BLaER1 (cell line): ENCODE measurements at regions not wholly inside any gene's neighbourhood (a gene's known extent, or its start where the extent isn't known, plus 50 kb on each side); places are given as distances from the start of the nearest gene placed in this dataset.

Source experiments
- H3K27ac ChIP-seq: shearing (Covaris generic); formaldehyde crosslinking; 2 replicates; pipeline ENCODE4 v1.8.1; 2022
- H3K27me3 ChIP-seq: shearing (Covaris generic); formaldehyde crosslinking; 2 replicates; pipeline ENCODE4 v1.8.1; 2022
- H3K36me3 ChIP-seq: shearing (Covaris generic); formaldehyde crosslinking; 2 replicates; pipeline ENCODE4 v1.8.1; 2022
- H3K4me1 ChIP-seq: shearing (Covaris generic); formaldehyde crosslinking; 2 replicates; pipeline ENCODE4 v1.8.1; 2022
- H3K4me2 ChIP-seq: shearing (Covaris generic); formaldehyde crosslinking; 2 replicates; pipeline ENCODE4 v1.8.1; 2022
- H3K4me3 ChIP-seq: shearing (Covaris generic); formaldehyde crosslinking; 2 replicates; pipeline ENCODE4 v1.8.1; 2022
- H3K9ac ChIP-seq: shearing (Covaris generic); formaldehyde crosslinking; 2 replicates; pipeline ENCODE4 v1.8.1; 2022
- H3K9me3 ChIP-seq: shearing (Covaris generic); formaldehyde crosslinking; 2 replicates; pipeline ENCODE4 v1.8.1; 2022
- H4K20me1 ChIP-seq: shearing (Covaris generic); formaldehyde crosslinking; 2 replicates; pipeline ENCODE4 v1.8.1; 2022
- Cebpa-rat ChIP-seq: shearing (Covaris generic); IDR thresholded peaks from 2 replicates; pipeline ENCODE4 v1.8.1; 2022

- H3K9me3 ChIP-seq: no peaks in the 10 kb centered on the region
- no peak overlapping the region for H3K4me3 ChIP-seq
- H3K27me3 ChIP-seq: peaks cover 9% of the 10 kb centered on the region; the same call in 1 of the 2 replicates
- no peaks in the 10 kb centered on the region for H4K20me1 ChIP-seq
- TF ChIP-seq Cebpa-rat: no peak
- peaks cover 14% of the 10 kb centered on the region for H3K4me1 ChIP-seq
- H3K4me2 ChIP-seq: no peak overlapping the region
- H3K27ac ChIP-seq: no peak overlapping the region
- no peaks in the 10 kb centered on the region for H3K36me3 ChIP-seq
- H3K9ac ChIP-seq: no peak overlapping the region
Measured at GRCh38 chr3:40617084-40617483, 92.3 kb downstream of the ZNF621 start.

DNA sequence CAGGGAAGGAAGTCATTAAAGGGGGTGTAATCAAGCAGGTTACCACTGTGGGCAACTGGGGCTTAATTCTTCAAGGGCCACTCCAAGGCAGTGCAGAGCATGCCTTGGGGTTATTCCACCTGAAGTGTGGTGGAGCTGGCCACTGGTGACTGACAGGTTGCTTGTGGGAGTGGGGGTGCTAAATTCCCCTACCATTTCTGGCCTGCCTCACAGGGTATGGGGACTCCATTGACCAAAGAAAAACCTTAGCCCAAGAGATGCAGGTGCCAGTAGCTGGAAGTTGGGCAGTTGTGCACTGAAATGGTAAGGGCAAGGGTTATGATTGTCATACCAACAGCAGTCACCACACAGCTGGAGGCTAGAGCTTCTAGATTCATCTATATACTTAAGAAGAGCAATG lies 93.4 kb downstream of the ZNF621 start:
- TF ChIP-seq Cebpa-rat: no peak
- Histone ChIP-seq H3K4me2 (no peak overlapping the region), H3K9me3 (0 out of 2 replicates have a peak, but pooled peaks cover 4% of the 10 kb centered on the region), H3K36me3 (no peaks in the 10 kb centered on the region), H3K27ac (no peak overlapping the region), H3K9ac (no peak overlapping the region), H4K20me1 (no peaks in the 10 kb centered on the region), H3K4me3 (no peak overlapping the region), H3K4me1 (peaks cover 4% of the 10 kb centered on the region), H3K27me3 (peaks cover 6% of the 10 kb centered on the region; the same call in 1 of the 2 replicates)

DNA sequence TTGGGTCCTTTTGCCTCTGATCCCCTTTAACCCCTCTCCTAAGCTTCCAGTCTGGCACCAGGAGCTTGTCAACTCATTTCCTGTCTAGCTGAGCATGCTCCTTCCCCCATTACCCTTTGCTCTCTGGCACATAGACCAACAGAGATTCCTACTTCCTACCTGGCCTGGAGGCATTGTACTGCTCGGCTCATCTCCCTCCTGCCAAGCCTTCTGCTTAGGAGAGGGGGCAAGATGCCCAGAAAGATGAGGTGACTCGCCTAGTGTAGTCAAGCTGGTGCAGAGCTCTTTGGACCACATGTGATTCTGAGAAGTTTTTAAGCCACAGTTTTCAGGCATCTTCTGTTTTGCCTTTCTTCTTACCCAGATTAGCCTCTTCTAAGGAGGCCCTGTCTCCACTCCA lies 95.4 kb downstream of the ZNF621 start:
- H3K4me2 ChIP-seq: no peak overlapping the region
- H3K9ac ChIP-seq: no peak overlapping the region
- peaks cover 24% of the 10 kb centered on the region for H3K9me3 ChIP-seq
- 0 out of 2 replicates have a peak, but pooled peaks cover under 1% of the 10 kb centered on the region for H3K27me3 ChIP-seq
- no peaks in the 10 kb centered on the region for H3K36me3 ChIP-seq
- no peak overlapping the region for H3K4me3 ChIP-seq
- H3K4me1 ChIP-seq: peaks cover 11% of the 10 kb centered on the region
- no peaks in the 10 kb centered on the region for H4K20me1 ChIP-seq
- H3K27ac ChIP-seq: no peak overlapping the region
- TF ChIP-seq Cebpa-rat: no peak

DNA sequence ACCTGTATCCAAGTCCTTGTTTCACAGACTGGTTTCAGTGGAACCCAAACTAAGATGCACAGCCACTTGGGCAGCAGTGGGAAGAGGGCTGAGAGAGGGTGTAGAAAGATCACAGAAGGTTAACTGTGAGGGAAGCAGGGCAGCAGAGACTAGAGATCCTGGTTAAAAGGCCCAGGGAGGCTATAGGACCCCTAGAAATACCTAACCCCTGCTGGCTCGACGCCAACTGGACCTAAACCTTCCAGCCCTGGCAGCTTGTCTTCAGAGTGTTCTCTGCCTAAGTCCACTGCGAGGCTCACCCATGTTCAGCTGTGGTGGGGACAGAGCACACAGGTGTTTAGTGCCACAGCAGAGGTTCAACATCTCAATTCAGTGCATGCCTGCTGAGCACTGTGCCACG lies 96.5 kb downstream of the ZNF621 start:
- Histone ChIP-seq H3K36me3 (no peaks in the 10 kb centered on the region), H3K4me3 (no peak overlapping the region), H3K9me3 (peaks cover 32% of the 10 kb centered on the region), H3K4me2 (no peak overlapping the region), H3K9ac (no peak overlapping the region), H3K27ac (no peak overlapping the region), H3K27me3 (no peaks in the 10 kb centered on the region), H4K20me1 (no peaks in the 10 kb centered on the region), H3K4me1 (peaks cover 11% of the 10 kb centered on the region)
- TF ChIP-seq Cebpa-rat: no peak

GRCh38 chr3:40623567-40623966 lies 98.8 kb downstream of the ZNF621 start:
- Histone ChIP-seq H3K4me3 (no peak overlapping the region), H3K9me3 (peaks cover 42% of the 10 kb centered on the region), H3K27ac (no peak overlapping the region), H4K20me1 (no peaks in the 10 kb centered on the region), H3K4me2 (peak overlapping the region; percentile 23), H3K9ac (no peak overlapping the region), H3K4me1 (peaks cover 11% of the 10 kb centered on the region), H3K36me3 (no peaks in the 10 kb centered on the region), H3K27me3 (no peaks in the 10 kb centered on the region)
- TF ChIP-seq Cebpa-rat: peak; percentile 87

DNA sequence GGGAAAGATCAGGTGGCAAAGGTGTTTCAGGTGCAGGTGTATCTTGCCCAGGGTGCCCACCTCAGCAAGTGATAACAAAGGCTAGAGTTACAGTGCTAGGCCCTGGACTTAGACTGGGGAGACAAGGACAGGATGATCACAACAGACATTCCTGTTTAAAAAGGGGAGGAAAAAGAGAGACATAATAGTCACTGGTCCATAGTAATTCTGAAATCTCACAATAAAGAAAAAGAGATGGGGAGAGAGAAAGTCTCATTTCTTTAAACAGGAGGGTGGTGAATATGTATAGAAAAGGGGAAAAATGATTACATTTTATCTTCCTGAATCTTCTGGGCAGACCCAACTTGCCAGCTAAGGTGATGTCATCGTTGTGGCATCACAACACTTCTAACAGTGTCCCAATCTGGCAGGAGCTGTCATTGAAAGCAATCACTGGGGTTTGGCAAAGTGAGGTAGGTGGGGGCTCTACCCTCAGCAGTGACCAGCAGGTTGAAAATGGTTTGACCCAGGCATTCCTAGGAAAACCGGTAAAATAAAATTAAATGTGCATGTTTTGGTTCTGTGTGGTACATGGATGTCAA lies 99.5 kb downstream of the ZNF621 start:
- H4K20me1 ChIP-seq: no peaks in the 10 kb centered on the region
- H3K27me3 ChIP-seq: no peaks in the 10 kb centered on the region
- H3K4me3 ChIP-seq: 0 out of 2 replicates have a peak overlapping the region, but pooled peaks have one; percentile 18
- H3K27ac ChIP-seq: no peak overlapping the region
- H3K4me1 ChIP-seq: peaks cover 11% of the 10 kb centered on the region
- H3K9me3 ChIP-seq: peaks cover 49% of the 10 kb centered on the region
- TF ChIP-seq Cebpa-rat: no peak
- H3K4me2 ChIP-seq: peak overlapping the region; percentile 23
- no peaks in the 10 kb centered on the region for H3K36me3 ChIP-seq
- H3K9ac ChIP-seq: no peak overlapping the region

- Histone ChIP-seq H3K4me3 (no peak overlapping the region), H3K9me3 (peaks cover 64% of the 10 kb centered on the region), H3K27me3 (no peaks in the 10 kb centered on the region), H3K4me1 (peaks cover 24% of the 10 kb centered on the region), H4K20me1 (no peaks in the 10 kb centered on the region), H3K27ac (no peak overlapping the region), H3K4me2 (no peak overlapping the region), H3K9ac (no peak overlapping the region), H3K36me3 (no peaks in the 10 kb centered on the region)
- no peak for TF ChIP-seq Cebpa-rat
Measured at GRCh38 chr3:40627095-40627494, 102.3 kb downstream of the ZNF621 start.

- TF ChIP-seq Cebpa-rat: no peak
- H3K9ac ChIP-seq: no peak overlapping the region
- H3K36me3 ChIP-seq: no peaks in the 10 kb centered on the region
- no peaks in the 10 kb centered on the region for H4K20me1 ChIP-seq
- H3K9me3 ChIP-seq: peaks cover 64% of the 10 kb centered on the region
- H3K4me3 ChIP-seq: no peak overlapping the region
- H3K4me1 ChIP-seq: peaks cover 17% of the 10 kb centered on the region
- no peak overlapping the region for H3K27ac ChIP-seq
- H3K27me3 ChIP-seq: no peaks in the 10 kb centered on the region
- no peak overlapping the region for H3K4me2 ChIP-seq
Measured at GRCh38 chr3:40628984-40629383, 104.2 kb downstream of the ZNF621 start.

DNA sequence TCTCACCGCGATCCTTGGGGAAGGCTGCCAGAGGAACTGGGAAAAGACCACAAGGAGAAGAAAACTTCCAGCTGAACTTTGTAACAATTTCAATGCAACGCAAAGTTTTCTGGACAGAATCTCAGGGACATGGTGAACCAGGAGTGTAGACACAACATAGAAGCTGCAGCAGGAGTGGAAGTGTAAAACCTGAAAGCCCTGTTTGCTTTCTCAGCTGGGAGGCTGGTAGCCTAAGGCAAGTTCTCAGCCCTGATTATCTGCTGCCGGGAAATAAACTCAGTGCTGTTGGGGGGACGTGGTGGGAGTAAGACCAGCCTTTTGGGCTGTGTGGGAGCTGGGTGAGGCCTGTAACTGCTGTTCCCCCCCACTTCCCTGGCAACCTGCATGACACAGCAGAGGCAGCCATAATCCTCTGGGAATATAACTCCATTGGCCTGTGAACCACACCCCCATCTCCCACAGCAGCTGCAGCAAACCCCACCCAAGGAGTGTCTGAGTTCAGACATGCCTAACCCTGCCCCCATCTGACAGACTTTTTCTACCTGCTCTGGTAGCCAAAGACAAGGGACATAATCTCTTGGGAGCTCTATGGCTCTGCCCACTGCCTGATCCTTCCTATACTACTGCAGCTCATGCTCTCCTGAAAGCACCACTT lies 106.7 kb downstream of the ZNF621 start:
- no peak for TF ChIP-seq Cebpa-rat
- peak overlapping the region; percentile 63 for H3K4me2 ChIP-seq
- H3K9ac ChIP-seq: no peak overlapping the region
- no peaks in the 10 kb centered on the region for H3K27me3 ChIP-seq
- H3K27ac ChIP-seq: no peak overlapping the region
- peaks cover 50% of the 10 kb centered on the region for H3K9me3 ChIP-seq
- H3K36me3 ChIP-seq: no peaks in the 10 kb centered on the region
- H3K4me3 ChIP-seq: no peak overlapping the region
- H4K20me1 ChIP-seq: no peaks in the 10 kb centered on the region
- H3K4me1 ChIP-seq: peaks cover 14% of the 10 kb centered on the region

DNA sequence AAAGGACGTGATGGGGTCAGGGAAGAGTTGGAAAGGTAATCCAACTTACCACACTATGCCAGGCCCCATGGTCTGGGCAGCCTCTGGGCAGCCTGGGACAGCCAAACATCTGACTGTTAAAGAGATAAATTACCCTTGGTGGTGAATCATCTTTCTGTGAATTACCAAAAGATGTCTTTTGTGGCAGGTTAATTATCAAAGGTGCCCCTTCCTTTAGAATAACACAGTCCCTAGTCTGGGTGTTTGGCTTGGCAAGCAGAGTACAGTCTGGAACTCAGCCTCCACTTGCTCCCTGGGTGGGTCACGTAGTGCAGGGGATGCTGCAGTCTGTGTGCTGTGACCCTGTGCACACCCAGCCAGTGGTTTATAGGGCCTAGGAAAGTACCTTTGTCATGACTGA lies 113.1 kb downstream of the ZNF621 start:
- Histone ChIP-seq H4K20me1 (no peaks in the 10 kb centered on the region), H3K4me1 (no peaks in the 10 kb centered on the region), H3K27ac (no peak overlapping the region), H3K4me2 (no peak overlapping the region), H3K9me3 (peaks cover 12% of the 10 kb centered on the region), H3K9ac (no peak overlapping the region), H3K4me3 (no peak overlapping the region), H3K27me3 (no peaks in the 10 kb centered on the region), H3K36me3 (no peaks in the 10 kb centered on the region)
- TF ChIP-seq Cebpa-rat: no peak

- H3K9me3 ChIP-seq: peaks cover 8% of the 10 kb centered on the region
- no peaks in the 10 kb centered on the region for H4K20me1 ChIP-seq
- no peaks in the 10 kb centered on the region for H3K4me1 ChIP-seq
- H3K27ac ChIP-seq: no peak overlapping the region
- no peak overlapping the region for H3K4me3 ChIP-seq
- no peak overlapping the region for H3K9ac ChIP-seq
- no peak for TF ChIP-seq Cebpa-rat
- no peaks in the 10 kb centered on the region for H3K36me3 ChIP-seq
- no peak overlapping the region for H3K4me2 ChIP-seq
- no peaks in the 10 kb centered on the region for H3K27me3 ChIP-seq
Measured at GRCh38 chr3:40639006-40639405, 114.2 kb downstream of the ZNF621 start.
